Epidermal melanocyte (primary cell): ENCODE measurements at regions not wholly inside any gene's neighbourhood (a gene's known extent, or its start where the extent isn't known, plus 50 kb on each side); places are given as distances from the start of the nearest gene placed in this dataset.
"Not testable (repeated sequence)": the region's sequence is repeated elsewhere in the genome, so short reads cannot be mapped to it uniquely, and the experiment has no call there.

Source experiments
- DNase-seq: peaks from one replicate; pipeline ENCODE4 v3.0.0; 2011; ENCODE audit warnings: low spot score; ENCODE audit not compliant: insufficient read length

DNA sequence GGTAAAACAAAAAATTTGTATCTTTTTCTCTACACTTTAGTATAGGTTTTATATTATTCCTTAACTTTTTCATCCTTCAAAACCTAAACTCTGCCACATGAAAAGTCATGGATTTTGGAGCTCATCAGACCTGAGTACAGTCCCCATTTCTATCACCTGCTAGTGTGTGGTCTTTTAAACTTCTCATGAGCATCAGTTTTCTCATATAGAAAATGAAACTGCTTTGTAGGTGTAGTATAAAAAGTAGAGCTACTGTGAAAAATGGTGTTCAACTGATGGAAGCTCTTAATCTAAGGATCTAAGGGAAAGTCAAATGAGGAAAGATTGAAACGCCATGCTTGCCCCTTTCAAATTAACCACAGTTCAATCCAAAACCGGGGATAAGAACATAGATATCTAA, 686.5 kb downstream of the MECOM start:
- no peak for DNase-seq

GRCh38 chr3:168975576-168975975, 687.9 kb downstream of the MECOM start:
- DNase-seq: no peak

- DNase-seq: no peak
Observed at GRCh38 chr3:168974617-168975403, 688.7 kb downstream of the MECOM start.

- DNase-seq: no peak
Observed at GRCh38 chr3:168973897-168974296, 689.6 kb downstream of the MECOM start.

- no peak for DNase-seq
Observed at GRCh38 chr3:168973206-168973605, 690.3 kb downstream of the MECOM start.

GRCh38 chr3:168968609-168969008, 694.9 kb downstream of the MECOM start:
- no peak for DNase-seq

DNA sequence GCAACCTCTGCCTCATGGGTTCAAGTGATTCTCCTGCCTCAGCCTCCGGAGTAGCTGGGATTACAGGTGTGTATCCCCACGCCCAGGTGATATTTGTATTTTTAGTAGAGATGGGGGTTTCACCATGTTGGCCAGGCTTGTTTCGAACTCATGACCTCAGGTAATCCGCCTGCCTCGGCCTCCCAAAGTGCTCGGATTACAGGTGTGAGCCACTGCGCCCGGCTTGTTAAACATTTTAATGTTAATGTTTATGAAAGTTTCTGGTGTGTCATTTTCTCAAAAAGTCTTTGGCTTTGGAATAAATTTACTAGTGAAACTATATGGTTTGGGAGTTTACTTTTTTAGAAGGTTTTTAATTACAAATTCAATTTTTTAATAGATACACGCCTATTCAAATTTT, 698.8 kb downstream of the MECOM start:
- no peak for DNase-seq

- DNase-seq: no peak
Observed at GRCh38 chr3:168961271-168961670, 702.2 kb downstream of the MECOM start.

DNA sequence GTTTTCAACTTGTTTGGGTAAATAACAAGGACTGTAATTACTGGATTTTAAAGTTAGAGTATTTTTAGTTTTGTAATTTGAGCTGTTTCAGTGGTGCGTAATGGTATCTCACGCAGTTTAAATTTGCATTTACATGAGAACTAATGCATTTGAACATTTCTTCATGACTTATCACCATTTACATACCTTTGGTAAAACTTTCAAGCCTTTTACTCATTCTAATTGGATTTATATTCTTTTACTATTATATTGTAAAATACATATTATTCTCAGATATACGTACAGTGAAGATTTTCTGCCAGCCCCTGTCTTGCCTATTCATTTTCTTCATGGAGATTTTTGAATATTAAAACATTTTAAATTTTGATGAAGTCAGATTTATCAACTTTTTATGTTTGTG, 703.8 kb downstream of the MECOM start:
- no peak for DNase-seq

DNA sequence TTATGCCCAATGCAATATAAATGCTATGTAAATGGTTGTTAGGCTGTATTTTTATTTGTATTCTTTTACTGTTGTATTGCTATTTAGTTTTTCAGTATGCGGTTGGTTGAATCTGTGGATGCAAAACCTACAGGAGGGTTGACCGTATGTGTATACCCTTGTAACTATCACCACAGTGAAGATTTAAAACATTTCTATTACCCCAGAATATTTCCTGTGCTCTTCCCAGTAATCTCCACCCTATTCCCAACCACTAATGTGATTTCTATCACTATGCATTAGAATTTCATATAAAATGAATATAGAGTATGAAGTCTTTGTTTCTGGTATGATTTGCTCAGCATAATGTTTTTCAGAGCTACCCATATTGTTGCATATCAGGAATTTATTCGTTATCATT, 705.0 kb downstream of the MECOM start:
- DNase-seq: no peak

- DNase-seq: no peak
Observed at GRCh38 chr3:168956076-168956475, 707.4 kb downstream of the MECOM start.

GRCh38 chr3:168952551-168952950, 711.0 kb downstream of the MECOM start:
- DNase-seq: no peak

GRCh38 chr3:168951884-168952283, 711.6 kb downstream of the MECOM start:
- no peak for DNase-seq

GRCh38 chr3:168951368-168951767, 712.1 kb downstream of the MECOM start:
- DNase-seq: no peak

- DNase-seq: no peak
Observed at GRCh38 chr3:168950622-168951021, 712.9 kb downstream of the MECOM start.

DNA sequence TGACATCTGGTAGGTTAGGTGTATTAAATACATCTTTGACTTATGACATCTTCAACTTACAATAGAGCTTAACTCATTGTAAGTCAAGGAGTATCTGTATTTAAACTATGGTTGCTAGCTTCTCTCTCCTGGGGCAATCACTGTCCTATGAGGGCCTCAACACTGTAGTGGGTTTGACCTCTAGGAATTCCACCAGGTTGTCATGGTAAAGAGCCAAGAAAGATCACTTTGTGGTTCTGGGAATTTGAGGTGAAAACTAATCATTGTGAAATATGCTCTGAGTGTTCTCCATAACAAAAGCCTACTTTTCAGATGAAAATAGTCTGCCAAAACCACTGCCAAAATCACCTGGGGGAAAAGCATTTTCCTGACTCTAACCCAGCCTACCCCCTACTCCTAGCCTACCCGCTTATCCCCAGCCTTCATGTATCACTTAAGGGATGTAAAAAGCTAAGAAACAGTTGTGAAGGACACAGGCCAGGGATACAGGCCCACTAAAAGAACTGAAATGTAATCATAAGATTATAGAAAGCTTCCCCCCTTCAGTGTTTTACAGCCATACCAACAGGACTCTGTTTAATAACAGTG, 723.8 kb downstream of the MECOM start:
- no peak for DNase-seq

DNA sequence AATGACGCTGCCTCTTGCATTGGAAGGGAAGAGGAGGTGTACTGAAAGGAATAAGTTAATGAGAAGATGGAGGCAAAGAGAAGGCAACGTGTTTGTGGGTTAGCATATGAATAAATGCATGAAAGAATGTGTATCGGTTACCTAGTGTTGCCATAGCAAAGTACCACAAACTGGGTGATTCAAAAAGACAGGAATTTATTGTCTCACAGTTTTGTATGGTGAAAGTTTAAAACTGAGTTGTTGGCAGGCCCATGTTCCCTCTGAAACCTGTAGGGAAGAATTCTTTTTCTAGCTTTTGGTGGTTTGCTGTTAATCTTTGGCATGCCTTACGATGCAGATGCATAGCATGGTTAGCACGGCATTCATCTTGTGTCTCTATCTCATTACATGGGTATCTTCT, 729.9 kb downstream of the MECOM start:
- no peak for DNase-seq

DNA sequence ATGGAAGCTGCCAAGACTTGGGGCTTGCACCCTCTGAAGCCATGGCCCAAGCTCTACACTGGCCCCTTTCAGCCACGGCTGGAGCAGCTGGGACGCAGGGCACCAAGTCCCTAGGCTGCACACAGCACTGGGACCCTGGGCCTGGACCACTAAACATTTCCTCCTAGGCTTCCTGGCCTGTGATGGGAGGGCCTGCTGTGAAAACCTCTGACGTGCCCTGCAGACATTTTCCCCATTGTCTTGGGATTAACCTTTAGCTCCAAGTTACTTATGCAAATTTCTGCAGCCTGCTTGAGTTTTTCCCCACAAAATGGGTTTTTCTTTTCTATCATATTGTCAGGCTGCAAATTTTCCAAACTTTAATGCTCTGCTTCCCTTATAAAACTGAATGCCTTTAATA, 733.5 kb downstream of the MECOM start:
- not testable (repeated sequence) for DNase-seq

DNA sequence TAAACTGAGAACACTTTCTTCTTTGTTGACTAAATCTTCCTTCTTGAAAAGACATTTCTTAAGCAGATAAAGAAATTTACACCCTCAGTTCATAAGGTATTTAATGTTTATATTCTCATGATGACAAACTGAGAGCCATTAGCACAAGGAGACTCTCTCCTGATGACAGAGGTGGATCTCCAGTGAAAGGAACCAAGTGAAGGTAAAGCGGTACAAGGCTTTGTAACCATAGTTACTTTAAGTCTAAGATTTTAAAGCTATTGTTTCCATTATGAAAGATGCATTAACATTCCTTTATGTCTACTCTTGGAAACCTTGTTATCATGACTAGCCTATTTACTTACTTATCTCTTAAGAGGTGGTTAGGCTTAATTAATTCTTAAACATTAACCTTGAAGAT, 737.1 kb downstream of the MECOM start:
- DNase-seq: no peak

GRCh38 chr3:168925568-168925967, 737.9 kb downstream of the MECOM start:
- DNase-seq: no peak

DNA sequence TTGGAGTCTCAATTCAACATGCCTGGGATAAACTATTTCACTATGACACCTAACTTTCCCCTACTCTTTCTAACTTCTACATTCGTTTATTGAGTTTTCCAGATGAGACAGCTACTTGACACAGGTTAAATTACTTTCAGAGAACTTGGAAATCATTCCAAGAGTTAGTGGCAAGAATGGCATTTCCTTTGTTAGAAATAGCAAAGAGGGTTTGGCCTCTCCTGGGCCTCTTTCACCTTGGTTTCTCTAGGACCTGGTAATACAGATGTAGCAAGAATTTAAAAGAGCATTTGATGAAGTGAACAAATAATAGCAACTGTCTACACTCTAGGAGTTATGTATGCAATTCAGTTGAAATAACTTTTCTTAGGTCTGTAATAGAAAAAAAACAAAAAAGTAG, 748.9 kb downstream of the MECOM start:
- no peak for DNase-seq

DNA sequence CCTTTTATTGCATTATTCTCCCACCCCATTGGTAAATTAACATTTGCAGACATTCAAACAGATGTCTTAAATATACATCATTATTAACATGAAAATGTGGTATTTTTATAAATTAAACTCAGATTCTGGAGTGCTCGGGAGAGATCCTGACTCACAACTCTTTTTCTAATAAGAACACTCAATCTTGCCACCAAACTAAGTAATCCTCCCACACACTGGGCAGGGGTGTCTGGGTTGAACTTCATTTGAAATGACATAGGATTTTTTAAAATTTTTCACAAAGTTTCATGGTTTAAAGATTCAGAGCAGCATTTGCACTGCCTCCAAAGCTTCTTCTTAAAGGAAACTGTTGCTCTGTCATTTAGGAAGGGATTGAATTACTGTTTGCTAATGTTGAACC, 754.3 kb downstream of the MECOM start:
- no peak for DNase-seq

DNA sequence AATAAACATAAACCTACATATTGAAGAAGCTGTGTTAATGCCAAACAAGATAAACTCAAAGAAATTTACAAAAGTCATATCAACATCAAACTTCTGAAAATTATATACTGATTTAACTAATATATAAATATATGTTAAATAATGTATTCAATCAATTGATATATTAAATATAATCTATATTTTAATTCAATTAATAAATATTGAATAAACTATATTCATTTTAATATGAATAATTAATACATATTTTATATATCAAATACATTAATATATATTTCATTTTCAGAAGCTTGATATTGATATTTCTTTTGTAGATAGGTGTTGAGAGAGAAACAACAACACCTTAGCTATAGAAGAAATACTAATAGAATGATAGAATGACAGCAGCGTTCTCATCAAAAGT, 768.1 kb downstream of the MECOM start:
- DNase-seq: no peak
